Astrocyte of the cerebellum (primary cell): ENCODE measurements at regions not wholly inside any gene's neighbourhood (a gene's known extent, or its start where the extent isn't known, plus 50 kb on each side); places are given as distances from the start of the nearest gene placed in this dataset.

Experiments
- DNase-seq: peaks from one replicate; pipeline ENCODE4 v3.0.0-alpha.2; 2011; ENCODE audit warnings: low read depth
- H3K4me3 ChIP-seq: 2 replicates; pipeline ENCODE4 v1.5.1; 2011; ENCODE audit warnings: mild to moderate bottlenecking, low read depth, low read length, moderate library complexity
- in situ Hi-C: cut with HindIII; loops from 2 replicates; pipeline ENCODE4 v1.10.0; 2017; ENCODE audit warnings: low sequenced_read_pairs
- TF ChIP-seq, protein P1 (sequence below): IDR thresholded peaks from 2 replicates; pipeline ENCODE4 v1.5.1; 2012; ENCODE audit warnings: low read length, low read depth, moderate library complexity, mild to moderate bottlenecking; ENCODE audit errors: missing control alignments

- no peak overlapping the region for H3K4me3 ChIP-seq
- no peak for DNase-seq
- in situ Hi-C loops = no loop called here
- TF ChIP-seq, protein P1, sequence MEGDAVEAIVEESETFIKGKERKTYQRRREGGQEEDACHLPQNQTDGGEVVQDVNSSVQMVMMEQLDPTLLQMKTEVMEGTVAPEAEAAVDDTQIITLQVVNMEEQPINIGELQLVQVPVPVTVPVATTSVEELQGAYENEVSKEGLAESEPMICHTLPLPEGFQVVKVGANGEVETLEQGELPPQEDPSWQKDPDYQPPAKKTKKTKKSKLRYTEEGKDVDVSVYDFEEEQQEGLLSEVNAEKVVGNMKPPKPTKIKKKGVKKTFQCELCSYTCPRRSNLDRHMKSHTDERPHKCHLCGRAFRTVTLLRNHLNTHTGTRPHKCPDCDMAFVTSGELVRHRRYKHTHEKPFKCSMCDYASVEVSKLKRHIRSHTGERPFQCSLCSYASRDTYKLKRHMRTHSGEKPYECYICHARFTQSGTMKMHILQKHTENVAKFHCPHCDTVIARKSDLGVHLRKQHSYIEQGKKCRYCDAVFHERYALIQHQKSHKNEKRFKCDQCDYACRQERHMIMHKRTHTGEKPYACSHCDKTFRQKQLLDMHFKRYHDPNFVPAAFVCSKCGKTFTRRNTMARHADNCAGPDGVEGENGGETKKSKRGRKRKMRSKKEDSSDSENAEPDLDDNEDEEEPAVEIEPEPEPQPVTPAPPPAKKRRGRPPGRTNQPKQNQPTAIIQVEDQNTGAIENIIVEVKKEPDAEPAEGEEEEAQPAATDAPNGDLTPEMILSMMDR = no peak
Measured at GRCh38 chr16:87222335-87222734, 94.9 kb downstream of the C16orf95 start.

GRCh38 chr16:87223656-87224248 is 93.4 kb downstream of the C16orf95 start:
- in situ Hi-C loops = no loop called here
- no peak for DNase-seq
- no peak overlapping the region for H3K4me3 ChIP-seq
- TF ChIP-seq, protein P1 = no peak

- no peak overlapping the region for H3K4me3 ChIP-seq
- in situ Hi-C loops = no loop called here
- DNase-seq = no peak
- TF ChIP-seq, protein P1 = no peak
Measured at GRCh38 chr16:87226926-87227295, 90.3 kb downstream of the C16orf95 start.

GRCh38 chr16:87227296-87227951 is 89.8 kb downstream of the C16orf95 start:
- peak; percentile 81 for DNase-seq
- TF ChIP-seq, protein P1 = no peak
- in situ Hi-C loops = no loop called here
- no peak overlapping the region for H3K4me3 ChIP-seq

- no peak overlapping the region for H3K4me3 ChIP-seq
- DNase-seq = no peak
- in situ Hi-C loops = no loop called here
- TF ChIP-seq, protein P1 = no peak
Measured at GRCh38 chr16:87228363-87228762, 88.8 kb downstream of the C16orf95 start.

- in situ Hi-C loops = loop anchor here (10.0 kb wide), 1 partner anchor 535 kb away; no protein-coding TSS in a partner anchor
- TF ChIP-seq, protein P1 = peak; percentile 16
- no peak overlapping the region for H3K4me3 ChIP-seq
- DNase-seq = no peak
Measured at GRCh38 chr16:87229230-87230188, 87.7 kb downstream of the C16orf95 start.
